Activated T-helper 1 cell treated with anti-CD3 and anti-CD28 coated beads, Interleukin-2, amount 50 U/mL, for 16 hours (primary cell): ENCODE measurements at regions not wholly inside any gene's neighbourhood (a gene's known extent, or its start where the extent isn't known, plus 50 kb on each side); places are given as distances from the start of the nearest gene placed in this dataset.

Source experiments
- DNase-seq, 2 donors: peaks; one replicate each; pipeline ENCODE4 v3.0.0-alpha.2; 2020; ENCODE audit warnings: low read depth in 1 of 2, low spot score in 1 of 2

DNA sequence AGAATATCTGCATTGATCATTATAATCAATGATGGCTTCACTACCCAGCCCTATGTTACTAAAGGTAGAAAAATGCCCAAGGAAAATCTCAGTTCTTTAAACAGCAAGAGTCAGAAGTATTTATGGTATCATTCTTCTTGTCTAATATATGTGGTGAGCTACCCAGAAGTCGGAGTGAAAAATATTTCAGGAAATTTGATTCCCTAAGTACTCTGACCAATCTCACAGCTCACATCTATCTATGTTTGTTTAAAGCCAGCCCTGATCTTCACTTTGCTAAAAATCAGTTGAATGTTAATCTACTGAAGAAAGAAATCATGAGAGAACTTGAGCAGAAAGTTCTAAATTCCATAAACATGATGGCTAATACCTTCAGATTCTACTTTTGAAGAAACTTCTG is 522.9 kb upstream of the SLIT2 start:
- DNase-seq: no peak

DNA sequence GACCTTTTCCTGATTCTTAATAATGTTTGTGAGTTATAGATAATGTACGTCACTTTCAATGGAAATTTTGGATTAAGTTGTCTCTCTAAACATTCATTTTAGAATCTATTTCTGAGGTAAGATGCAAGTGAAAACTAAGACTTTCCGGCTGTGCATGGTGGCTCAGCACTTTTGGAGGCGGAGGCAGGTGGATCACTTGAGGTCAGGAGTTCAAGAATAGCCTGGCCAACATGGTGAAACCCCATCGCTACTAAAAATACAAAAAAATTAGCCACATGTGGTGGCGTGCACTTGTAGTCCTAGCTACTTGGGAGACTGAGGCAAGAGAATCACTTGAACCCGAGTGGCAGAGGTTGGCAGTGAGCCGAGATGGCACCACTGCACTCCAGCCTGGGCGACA is 524.6 kb upstream of the SLIT2 start:
- DNase-seq: no peak

DNA sequence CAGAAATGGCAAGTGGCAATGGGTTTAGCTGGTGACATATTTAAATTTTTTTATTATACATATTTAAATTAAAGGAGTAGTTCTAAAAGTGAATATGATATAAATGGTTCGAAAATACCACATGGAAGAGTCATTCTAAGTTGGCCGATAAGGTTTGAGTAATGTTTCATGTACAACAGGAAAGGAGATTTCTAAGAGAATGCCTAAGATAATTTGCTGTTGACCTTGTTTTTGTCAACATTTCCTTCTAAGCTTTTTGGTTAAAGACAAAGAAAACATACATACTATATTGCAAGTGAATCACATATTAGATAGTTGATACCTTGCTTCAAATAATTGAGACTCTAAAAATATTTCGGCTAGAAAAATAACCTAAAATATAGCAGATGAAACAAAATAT is 526.6 kb upstream of the SLIT2 start:
- no peak for DNase-seq

DNA sequence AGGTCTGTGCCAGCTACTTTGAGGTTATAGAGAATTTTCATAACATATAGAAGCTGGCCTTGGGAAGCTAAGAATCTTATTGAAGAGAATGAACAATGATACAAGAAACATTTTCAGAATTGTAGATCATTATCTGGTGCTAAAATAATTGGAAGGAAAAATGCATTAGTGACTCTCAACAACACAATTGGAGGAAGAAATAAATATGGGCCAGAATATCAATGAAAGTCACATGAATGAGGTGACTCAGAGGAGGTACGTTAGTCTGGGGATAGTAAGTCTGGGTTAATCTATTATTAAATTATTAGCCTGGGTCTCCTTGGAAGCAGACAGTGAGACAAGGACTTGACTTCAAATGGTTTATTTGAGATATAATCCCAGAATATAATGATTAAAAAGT is 529.3 kb upstream of the SLIT2 start:
- DNase-seq: no peak

DNA sequence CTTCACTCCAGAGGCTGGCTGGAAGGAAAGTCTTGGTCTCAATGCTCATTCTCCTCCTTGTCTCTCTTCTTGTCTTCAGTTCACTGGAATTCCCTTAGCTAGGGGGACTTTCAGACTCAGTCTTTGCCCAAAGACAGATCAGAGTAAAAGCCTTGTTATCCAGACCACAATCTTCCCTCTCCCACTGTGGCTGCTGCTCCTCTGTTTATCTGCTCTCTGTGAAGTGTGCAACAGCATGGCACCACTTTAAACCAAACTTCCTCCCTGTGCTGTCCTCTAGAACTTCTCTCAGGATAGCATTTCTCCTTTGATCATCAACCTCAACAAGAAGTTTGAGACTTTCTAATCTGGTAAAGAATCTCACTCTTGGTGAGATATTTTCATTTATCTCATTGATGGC is 530.1 kb upstream of the SLIT2 start:
- no peak for DNase-seq

DNA sequence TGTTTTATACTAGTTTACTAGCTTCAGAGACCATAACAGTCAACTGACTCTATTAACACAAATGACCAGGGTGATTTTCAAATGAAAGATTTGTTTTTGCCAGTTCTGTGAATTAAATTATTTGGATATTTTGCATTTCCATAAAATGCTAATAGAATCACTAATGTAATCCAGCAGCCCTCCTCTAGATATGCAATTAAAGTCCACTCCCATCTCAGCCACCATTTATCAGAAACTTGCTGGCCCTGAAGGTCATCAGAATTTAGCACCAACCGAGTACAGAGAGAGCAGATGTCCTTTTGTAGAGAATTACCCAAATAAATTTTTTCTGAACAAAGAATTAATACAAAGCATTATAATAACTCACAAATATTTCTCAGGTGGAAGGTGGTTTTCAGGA is 531.1 kb upstream of the SLIT2 start:
- no peak for DNase-seq

DNA sequence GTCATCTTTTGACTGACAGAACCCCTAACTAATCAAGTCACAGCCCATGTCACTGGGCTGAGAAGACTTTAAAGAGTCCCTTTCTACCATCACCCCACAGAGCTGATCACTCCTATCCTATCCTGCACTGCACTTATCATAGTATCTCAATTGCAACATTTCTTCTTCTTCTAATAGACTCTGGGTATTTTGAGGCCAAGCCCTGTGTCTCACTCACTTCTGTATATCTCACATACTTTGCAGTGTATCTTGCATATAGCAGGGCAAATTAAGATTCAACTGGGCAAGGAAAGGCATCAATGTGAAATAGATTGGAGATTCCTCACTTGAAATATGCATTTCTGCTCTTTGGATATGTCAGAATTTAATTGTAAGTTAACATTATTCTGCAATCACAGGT is 531.5 kb upstream of the SLIT2 start:
- no peak for DNase-seq

DNA sequence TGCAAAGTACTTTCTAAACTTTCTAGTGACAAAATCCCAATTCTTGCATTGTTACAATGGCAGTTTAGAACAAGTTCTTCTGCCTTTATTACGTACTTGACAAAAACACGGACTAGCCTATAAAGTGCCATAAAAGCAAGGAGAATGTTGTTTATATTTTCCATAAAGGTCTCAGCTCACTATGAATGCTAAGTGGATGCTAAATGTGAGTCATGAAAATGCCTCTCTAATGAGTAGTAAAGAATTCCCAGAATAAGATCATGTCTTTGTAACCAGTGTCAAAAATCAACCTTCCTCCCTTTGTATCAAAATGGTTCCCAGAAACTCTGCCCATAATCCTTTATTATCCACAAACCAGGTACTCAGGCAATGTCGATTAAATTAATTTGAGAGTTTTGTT is 539.8 kb upstream of the SLIT2 start:
- DNase-seq: no peak

DNA sequence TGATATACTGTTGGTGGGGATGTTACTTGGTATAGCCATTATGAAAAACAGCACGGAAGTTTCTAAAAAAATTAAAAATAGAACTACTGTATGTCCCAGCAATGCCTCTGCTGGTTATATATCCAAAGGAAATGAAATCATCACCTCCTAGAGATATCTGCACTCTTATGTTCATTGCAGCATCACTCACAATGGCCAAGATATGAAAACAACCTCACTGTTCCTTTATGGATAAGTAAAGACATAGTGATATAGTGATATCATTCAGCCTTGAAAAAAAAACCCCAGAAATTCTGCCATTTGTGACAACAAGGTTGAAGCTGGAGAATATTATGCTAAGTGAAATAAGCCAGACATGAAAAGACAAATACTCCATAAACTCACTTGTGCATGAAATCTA is 543.8 kb upstream of the SLIT2 start:
- no peak for DNase-seq

DNA sequence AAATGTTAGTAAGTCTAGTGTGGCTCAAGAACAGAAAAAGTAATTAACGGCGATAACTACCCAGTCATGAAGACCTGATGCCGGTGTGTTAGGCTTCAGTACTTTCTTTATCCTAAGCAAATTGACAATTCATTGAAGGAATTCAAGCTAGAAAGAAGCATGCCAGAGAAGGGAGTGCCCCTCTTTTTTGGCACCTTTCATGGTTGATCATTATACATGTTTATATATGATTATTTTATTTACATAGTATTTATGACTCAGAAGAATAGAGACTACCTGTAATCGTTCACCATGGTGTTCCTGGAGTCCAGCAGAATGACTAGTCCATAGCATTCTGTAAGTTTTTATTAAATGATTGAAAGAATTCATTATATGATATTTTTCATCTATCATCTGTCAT is 548.3 kb upstream of the SLIT2 start:
- no peak for DNase-seq

DNA sequence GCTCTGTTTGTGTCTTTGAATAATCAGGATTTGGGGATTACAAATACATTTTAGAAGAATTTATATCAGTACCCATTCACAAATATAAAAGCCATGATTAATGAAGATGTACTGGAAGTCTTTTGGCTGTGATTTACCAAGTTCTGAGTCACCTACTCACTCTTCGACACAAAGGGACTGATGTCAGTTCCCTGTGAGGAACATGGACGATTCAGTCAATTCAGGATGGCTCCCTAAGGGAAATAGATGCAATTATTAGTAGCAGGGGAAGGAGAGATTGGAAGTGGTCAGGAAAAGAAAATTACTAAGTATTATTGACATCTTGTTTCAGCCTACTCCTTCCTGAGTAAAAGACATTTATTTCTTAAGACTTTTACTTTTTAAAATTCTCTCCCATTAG is 550.7 kb upstream of the SLIT2 start:
- DNase-seq: no peak

DNA sequence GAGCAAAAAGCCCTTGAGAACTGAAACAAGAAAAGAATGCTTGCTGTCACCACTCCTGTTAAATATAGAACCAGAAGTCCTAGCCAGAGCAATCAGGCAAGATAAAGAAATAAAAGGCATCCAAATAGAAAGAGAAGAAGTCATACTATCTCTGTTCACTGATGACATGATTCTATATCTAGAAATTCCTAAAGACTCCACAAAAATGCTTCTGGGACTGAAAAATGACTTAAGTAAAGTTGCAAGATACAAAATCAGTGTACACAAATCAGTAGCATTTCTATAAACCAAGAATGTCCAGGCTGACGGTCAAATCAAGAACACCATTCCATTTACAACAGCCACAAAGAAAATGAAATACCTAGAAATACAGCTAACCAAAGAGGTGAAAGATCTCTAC is 552.7 kb upstream of the SLIT2 start:
- no peak for DNase-seq

DNA sequence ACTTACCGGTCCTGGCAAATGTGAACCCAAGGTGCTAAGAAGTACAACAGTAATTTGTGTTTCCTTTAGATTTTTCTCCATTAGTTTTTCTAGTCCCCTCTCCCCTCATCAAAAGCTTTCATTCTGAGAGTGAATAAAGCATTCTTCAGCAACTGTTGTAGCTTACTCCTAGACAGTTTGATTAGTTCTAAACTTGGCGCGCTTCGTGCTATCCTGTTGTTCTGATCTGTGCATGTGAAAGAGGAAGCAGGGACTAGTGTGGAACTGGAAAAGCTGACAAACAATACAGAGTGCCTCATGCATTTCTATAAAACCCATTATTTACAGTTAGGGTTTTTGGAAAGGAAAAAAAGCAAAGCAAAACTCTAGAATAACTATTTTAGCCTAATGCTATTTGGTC is 556.9 kb upstream of the SLIT2 start:
- no peak for DNase-seq

DNA sequence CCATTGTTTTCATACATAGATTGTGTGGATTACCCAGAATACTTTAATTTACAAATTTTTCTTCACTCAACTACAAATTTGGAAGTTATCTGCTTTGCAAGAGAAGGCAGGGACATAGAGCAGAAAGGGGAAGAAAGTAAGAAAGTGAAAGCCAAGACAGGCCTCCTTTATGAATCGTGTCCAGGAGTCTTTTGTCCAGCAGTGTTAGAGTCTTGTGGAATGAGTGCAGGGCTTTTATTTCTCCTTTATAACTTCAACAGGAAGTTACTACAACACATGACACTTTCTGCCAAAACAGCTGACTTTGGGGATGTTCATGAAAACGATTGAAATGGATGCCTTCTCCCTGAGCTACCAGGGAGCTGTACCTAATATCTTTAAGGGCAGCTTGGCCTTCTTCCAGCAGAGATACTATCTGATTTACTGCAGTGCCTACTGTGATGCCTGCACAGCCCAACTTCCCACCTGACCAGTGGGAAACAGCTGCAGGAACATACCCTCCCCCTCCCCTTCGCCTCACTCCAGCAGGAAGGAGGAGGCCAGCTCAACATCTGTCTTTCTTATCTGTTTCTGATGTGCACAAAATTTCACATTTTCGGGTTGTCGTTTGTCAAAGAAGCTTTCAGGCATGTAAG is 557.7 kb upstream of the SLIT2 start:
- DNase-seq: no peak

DNA sequence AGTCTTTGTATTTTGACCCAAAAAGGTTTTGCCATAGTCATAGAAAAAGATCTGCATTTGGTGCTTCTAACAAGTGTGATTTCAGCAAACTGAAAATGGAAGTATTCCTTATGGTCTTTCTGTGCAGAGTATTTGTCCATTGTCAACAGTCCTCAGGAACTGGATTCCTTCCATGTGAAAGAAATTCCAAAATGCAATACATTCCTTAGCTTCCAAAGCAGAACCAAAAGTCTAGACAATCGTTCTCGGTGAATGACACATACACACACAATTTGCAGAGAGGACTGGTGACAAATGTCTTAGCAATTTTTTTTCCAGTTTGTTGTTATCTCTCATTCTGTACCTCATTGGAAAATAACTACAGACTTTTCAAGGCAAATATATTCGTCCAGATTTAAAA is 562.2 kb upstream of the SLIT2 start:
- no peak for DNase-seq

DNA sequence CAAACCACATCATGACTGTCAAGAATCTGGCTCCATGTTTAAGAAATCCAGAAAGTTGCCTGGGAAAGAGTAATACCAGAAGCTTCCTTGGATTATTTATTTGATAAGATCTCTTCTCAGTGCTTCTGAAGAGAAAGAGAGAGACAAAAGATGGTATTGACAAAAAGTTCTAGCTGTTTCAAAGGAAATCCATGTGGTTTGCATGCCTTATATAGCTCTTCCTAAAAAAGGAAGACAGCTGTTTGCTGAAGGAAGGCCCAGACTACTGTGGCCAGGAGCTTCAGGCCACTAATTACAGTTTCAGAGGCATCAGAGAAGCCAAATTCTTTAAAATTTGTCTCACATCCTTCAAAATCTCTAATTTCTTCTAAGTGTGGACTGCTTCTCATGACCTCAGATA is 565.2 kb upstream of the SLIT2 start:
- DNase-seq: no peak

DNA sequence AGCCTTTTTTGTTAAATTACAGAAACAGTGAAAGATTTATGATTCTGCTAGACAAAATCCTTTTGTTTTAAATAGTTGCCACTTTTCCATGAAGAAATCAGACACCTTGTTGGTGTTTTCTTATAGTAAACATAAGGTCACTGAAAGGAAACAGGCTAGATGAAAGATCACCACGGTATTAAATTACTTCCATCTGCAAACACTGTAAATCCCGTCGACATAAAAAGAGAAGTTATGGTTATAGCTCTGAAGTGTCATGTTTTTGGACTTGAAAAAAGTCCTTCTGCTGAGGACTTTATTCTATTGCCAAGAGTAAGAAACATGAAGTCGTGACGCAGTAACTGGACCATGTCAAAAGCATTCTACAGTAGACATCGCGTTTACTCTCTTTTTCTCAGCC is 567.6 kb upstream of the SLIT2 start:
- no peak for DNase-seq

DNA sequence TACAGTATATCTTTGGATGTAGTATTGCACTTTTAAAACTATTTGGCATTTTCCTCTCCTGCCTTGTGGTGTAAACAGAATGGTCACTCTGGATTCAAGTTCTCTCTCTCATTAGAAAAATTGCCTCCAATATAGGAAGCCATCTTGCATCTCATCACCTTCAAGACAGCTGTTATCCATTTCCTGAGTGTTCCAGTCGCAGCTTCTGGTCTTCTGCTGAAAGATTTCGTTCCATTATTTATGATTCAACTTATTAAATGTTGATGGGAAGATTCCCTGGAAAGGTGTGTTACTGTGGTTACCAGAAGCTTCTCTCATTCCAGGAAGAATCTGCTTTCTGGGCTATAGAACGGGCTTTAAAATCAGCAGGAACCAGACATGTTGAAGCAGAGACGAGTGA is 568.3 kb upstream of the SLIT2 start:
- DNase-seq: no peak

DNA sequence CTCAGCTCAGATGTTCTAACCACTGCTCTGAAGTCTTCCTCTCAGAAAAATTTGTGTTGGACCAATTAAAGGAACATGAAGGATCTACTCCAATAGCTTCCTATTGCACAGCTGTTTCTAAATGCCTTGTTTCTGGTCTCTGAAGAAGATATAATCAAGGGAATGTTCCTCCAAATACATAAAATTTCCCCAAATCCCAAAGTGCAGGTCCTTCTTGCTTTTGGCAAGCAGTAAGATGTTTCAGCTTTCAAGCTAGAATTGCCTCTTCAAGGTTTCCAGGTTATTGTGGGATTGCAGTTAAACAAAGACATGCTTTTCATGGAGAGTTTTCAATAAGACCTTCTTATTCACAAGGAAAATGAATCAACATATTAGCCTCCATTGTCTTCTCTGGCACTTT is 574.5 kb upstream of the SLIT2 start:
- DNase-seq: no peak

DNA sequence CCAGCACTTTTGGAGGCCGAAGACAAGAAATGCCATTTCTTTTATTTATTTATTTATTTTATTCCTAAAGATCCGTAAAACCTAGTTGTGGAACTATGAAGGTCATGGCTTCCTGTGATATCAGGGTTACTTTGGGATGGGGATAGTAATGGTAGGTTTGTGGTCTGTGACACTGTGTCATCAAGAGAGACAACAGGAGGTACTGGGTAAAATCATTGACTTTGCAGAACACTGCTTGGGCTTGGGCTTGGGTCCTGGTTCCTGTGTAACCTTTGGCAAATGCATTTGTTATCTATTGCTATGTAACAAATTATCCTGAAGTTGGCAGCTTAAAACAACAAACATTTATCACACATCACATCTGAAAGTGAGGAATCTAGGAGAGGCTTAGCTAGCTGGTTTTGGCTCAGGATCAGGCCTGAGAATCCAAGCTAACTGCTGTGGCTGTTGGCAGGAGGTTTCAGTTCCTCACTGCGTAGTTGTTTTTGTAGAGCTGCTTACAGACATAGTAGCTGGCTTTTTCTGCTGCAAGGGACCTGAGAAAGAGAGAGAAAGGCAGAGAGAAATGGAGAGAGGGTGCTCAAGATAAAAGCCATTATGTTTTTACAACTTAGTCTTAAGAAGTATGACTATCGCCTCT is 576.4 kb upstream of the SLIT2 start:
- no peak for DNase-seq

DNA sequence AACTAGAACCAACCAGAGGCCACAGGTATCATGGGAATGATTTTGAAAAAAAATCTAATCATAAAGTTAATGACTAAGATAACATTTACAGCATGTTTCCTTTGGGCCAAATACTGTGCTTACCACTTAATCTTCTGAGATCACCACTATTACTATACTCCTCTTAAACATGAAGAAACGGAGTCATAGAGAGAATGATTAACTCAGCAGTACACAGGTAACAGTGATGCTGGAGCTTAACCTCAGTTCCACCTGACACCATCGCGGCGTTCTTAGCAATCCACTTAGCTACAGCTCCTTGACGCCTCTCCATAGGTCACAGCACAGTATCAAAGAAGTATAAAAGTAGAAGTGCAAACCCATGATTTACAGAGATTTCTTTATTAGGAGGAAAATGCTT is 592.6 kb upstream of the SLIT2 start:
- no peak for DNase-seq

DNA sequence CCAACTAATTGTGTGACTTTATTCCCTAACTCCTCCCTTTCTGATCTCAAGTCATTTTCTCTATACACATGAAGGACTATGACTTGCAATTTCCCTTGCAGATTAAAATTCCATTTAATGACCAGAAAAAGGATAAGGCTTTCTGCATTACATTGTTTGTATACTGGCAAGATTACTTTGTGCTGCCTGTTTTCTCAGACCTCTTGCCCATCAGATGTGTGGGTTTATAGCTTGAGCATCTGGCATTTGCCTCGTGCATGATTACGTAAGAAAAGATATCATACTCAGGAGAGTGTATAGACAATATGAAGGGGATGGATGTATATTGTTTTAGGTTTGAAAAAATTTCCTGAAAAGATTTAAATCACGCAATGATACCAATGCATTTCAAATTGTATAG is 593.8 kb upstream of the SLIT2 start:
- no peak for DNase-seq

DNA sequence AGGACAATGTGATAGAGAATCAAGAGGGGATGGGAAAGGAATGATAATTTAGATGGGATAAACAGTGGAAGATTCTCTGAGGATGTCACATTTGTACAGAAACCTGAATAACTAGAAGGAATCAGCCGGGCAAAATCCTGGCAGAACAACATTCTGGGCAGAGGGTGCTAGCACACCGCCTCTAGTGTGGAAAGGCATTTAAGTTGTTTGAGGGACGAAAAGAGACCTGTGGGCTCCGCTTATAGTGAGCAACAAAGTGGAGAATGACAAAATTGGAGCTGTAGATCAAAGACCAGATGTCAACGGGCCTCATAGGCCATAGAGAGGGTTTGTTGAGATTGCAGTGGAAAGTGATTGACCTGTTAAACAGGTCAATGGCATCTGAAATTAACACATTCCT is 596.0 kb upstream of the SLIT2 start:
- no peak for DNase-seq
